NCI-H345 treated with DMSO at 0.1 percent for 48 hours (cell line): ENCODE measurements at regions not wholly inside any gene's neighbourhood (a gene's known extent, or its start where the extent isn't known, plus 50 kb on each side); places are given as distances from the start of the nearest gene placed in this dataset.
"Not testable (repeated sequence)": the region's sequence is repeated elsewhere in the genome, so short reads cannot be mapped to it uniquely, and the experiment has no call there.

Source experiments
- DNase-seq: peaks from one replicate; lab custom pipeline; 2025; ENCODE audit not compliant: unreplicated experiment; lab: John Stamatoyannopoulos, UW

DNA sequence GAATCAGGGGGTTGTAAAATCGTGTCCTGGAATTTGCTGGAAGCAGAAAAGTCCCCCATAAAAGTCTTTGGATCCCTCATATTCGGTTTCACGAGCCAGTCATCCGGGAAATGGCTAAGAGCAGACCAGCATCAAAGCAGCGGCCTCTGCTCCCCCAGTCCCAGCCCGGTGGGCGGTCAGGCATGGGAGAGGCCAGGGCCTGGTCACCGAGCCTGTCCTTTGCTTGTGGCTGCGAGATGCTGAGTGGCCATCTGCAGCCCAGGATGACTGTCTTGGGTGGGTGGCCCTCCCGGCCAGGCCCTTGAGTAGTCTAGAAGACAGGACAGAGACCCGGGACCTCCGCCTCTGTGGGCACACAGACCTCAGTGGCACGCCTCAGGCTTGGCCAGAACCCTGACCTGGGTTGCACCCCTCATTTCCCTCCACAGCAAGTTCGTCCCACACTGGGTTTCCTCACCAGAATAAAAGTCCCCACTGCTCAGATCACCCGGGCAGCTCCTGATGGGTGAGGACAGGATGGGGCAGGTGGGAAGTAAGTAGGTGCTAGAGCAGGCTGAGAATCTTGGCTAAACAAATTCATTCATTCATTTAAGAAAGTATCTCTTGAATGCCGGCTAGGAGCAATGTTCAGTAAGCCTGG, 172.1 kb downstream of the BMP7 start:
- no peak for DNase-seq

DNA sequence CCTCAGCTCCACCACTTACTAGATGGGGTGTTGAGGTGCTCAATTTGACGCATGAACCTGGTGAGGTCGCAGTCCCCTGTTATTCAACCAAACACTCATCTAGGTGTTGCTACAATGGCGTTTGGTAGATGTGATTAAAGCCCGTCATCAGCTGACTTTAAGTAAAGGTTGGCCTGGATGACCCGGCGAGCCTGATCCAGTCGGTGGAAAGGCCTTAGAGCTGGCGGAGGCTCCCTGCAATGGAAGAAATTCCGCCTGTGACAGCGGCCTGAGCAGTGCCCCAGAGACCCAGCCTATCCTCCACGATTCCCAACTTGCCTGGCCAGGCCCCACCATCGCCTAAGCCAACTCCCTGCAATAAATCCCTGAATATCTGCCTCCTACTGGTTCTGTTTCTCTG, 171.4 kb downstream of the BMP7 start:
- no peak for DNase-seq

- no peak for DNase-seq
Measured at GRCh38 chr20:57095426-57095825, 171.0 kb downstream of the BMP7 start.

- DNase-seq, result no peak
Measured at GRCh38 chr20:57097245-57097915, 169.1 kb downstream of the BMP7 start.

- no peak for DNase-seq
Measured at GRCh38 chr20:57102160-57102559, 164.3 kb downstream of the BMP7 start.

- DNase-seq, result no peak
Measured at GRCh38 chr20:57102566-57102965, 163.9 kb downstream of the BMP7 start.

GRCh38 chr20:57103146-57103800, 163.2 kb downstream of the BMP7 start:
- DNase-seq, result no peak

DNA sequence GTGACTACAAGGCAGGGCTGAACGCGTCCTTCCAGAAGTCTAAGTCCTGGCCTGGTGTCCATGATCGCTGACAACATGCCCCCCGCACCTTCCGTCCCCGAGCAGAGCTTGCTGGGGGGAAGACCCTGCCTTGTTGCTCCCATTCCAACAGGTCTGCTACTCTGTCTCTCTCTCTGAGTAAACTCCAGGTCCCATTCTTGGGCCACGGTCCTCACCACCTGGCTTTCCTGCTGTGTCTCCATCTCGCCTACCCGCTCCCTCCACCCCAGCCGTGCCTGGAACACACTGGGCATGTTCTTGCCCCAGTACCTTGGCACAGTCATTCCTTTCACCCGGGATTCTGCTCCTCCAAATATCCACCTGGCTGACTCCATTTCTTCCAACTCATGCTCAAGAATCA, 162.3 kb downstream of the BMP7 start:
- DNase-seq, result no peak

DNA sequence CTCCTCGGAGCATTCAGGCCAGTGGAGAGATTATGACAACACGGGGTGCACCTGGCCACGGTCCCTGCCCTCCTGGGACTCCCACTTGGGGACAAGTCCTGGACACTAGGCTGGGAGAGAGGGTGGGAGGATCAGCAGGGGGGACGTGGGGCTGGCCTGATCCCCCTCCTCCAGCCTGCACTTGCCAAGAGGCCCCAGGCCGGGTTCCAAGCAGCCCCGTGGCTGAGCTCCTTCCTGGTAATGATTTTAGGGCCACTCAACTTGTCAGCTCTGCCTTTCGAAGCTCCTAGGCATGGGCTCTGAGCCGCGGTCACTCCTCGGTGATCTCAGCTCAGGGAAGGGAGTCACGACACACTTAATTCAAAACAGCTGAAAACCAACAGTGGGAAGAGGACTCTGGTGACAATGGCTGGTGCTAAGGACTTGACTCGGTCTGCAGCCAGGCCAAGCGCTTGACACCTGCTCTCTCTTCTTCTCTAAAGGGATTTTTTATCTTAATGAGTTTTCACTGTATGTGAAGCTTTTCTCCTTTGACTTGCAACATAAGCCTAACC, 161.7 kb downstream of the BMP7 start:
- no peak for DNase-seq

DNA sequence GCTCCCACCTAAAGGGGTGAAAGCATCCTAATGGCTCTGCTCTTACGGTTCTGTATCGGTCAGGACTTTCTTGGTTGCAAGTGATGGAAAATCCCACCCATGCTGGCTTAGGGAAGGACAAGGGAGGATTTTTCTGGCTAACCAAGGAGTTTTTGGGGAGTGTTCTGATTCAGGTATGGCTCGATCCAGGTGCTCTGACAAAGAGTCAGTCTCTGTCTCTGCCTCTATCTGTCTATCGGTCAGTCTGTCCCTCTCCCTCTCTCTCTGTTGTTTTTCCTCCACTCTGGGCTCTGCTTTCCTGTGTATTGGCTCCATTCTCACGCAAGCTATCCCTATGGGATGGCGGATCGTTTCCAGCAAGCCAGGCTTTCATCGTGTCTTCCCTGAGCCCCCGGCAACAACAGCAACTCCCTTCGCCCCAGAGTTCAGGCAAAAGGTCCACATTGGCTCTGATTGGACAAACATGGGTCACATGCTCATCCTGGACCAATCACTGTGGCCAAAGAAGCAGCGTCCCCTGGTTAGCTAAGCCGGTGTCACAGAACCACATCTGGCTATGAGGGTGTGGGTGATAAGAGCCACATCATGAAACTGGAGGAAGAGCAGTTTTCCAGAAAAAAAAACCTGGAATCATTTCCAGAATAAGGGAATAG, 160.3 kb downstream of the BMP7 start:
- no peak for DNase-seq

GRCh38 chr20:57106692-57107091, 159.7 kb downstream of the BMP7 start:
- no peak for DNase-seq

DNA sequence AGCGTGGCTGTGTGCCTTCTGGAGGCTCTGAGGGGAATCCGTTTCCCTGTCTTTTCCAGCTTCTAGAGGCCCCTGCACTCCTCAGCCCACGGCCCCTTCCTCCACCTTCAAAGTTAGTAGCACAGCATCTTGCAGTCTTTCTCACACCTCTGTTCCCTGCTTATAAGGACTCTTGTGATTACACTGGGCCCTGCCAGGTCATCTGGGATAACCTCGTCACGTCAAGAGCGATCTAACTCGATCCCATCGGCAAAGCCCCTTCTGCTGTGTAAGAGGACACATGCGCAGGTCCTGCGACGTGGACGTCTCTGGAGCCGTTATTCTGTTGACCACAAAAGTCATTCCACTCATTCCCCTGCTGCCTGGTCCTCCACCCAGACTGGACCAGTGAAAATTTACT, 159.2 kb downstream of the BMP7 start:
- no peak for DNase-seq

- DNase-seq, result no peak
Measured at GRCh38 chr20:57108218-57108617, 158.2 kb downstream of the BMP7 start.

- DNase-seq, result no peak
Measured at GRCh38 chr20:57108742-57109570, 157.5 kb downstream of the BMP7 start.

GRCh38 chr20:57109571-57109953, 156.9 kb downstream of the BMP7 start:
- no peak for DNase-seq

- not testable (repeated sequence) for DNase-seq
Measured at GRCh38 chr20:57110121-57111027, 156.1 kb downstream of the BMP7 start.

DNA sequence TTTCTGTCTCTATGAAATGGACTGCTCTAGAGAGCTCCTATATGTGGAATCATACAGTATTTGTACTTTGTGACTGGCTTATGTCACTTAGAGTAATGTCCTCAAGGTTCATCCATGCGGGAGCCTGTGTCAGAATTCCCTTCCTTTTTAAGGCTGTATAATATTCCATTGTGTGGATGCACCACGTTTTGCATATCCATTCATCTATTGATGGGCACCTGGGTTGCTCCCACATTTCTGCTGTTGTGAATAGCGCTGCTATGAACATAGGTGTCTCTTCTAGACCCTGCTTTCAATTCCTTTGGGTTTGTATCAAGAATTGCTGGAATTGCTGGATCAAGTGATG, 155.4 kb downstream of the BMP7 start:
- DNase-seq, result no peak

DNA sequence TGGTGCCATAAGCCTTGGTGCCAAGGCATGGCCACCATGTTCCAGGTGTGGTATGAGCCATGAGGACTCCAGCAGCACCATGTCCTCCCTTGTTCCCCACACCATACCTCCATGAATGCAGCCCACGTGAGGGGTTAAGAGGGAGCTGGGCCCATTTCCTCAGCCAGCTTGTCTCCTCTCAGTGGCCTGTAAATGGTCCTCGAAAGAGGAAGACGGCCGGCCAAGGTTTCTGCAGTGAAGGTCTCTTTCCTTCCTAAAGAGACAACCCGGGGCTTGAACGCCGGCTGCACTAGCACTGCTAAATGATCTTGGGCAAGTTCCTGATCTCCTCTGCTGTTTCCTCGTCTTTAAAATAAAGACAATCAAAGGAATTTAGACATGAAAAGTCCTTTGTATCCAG, 154.0 kb downstream of the BMP7 start:
- no peak for DNase-seq

DNA sequence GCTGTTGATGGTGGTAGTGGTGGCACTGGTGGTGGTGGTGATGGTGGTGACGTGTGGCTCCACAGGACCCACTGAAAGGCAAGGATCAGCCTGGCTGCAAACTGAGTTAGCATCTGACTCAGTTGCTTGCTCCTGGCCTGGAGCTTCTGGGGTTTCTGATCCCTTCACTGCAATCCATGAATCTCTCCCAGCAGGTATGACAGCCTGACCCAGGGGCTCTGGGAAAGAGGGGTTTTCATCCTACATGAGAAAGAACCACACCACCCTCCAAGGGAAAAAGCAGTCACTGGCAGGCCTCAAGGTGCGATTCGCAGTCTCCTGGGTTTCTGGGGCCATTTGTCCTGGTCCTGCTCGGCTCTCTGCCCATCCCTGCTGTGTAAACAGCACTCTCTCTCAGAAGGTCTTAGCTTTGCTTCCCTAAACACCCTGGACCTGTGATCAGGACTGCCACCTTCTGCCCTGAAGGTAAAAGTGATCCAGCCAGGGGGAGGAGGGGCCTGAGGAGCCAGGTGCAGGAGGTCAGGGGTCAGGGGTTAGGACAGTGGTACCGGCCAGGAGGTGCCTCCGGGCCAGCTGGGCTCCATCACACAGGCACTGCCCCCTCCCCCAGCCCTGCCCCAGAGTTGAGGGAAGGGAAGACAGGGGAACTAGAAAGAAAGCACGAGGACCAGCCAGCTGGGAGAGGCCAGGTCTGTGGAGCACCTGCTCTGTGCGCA, 152.0 kb downstream of the BMP7 start:
- DNase-seq, result no peak
